ENCODE measurements at regions not wholly inside any gene's neighbourhood (a gene's known extent, or its start where the extent isn't known, plus 50 kb on each side); places are given as distances from the start of the nearest gene placed in this dataset.

DNA sequence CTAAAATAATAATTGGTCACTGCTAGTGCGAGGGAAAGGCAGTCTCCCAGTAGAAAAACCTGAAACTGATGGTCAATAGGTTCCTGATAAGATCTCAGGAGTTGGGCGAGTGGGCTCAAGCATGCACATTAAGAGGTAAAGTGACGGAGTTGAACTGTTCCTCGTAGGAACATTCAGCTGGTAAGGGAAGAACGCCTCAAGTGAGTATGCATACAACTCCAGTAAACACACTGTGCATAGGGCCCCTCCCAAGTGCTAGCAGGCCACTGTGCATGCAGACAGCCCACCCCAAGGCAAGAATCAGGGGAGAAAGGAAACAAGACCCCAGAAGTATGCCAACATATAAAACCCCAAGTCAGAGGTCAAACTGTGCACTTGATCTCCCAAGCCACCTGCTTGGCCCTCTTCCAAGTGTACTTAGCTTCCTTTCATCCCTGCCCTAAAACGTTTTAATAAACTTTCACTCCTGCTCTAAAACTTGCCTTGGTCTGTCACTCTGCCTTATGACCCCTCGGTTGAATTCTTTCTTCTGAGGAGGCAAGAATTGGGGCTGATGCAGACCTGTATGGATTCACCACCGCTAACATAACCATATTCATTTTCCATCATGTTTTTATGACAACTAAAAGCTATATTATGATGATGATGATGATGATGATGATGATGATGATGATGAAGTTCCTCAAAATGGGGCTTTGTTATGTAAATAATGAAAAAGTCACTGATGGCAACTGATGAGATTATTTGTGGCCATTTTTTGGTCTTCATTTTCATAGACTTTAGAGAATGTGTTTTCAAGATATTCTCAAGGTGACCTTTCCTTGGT is 118.0 kb upstream of the RAB27B start:
- no peak for TF ChIP-seq ZNF274 (IDR thresholded peaks at IDR 0.05; ENCODE audit: low read depth, low read length)
- H3K4me3 ChIP-seq (ENCODE audit: low read length), result no peak overlapping the region

DNA sequence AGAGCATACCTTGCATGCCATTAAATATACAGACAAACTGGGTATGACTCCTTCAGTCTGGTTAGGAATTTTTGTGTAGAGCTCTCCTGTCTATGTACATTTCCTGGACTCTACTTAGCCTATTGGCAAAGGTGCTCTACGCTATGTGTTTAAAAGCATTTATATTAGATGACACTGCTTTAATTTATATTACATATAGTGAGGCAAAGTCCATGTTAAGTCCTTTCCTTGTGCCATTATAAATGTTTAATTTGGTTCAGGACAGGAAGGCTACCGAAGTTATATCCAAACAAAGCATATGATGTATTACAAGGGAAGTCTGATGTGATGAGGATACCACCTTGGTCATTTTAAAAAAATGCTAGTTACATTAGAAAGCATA is 117.4 kb upstream of the RAB27B start:
- TF ChIP-seq ZNF274 (IDR thresholded peaks at IDR 0.05; ENCODE audit: low read depth, low read length), result no peak
- no peak overlapping the region for H3K4me3 ChIP-seq (ENCODE audit: low read length)

DNA sequence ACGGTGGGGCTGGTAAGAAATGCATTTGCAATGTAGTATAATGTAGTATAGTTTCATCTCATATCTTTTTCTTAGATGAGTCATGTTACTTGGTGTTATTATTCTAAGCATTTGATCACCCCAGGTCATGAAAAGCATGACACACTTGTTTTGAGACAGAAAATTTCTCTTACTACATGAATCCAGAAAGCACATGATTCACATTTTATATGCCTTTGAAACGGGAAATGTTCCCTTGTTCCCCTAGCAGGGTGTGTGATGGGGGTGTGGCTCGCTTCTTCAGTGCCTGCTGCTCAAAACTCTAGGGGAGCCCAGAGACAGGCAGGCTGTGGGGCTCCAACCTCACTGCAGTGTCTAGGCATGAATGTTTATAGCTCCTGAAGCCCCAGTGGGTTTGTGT is 116.0 kb upstream of the RAB27B start:
- no peak for TF ChIP-seq ZNF274 (IDR thresholded peaks at IDR 0.05; ENCODE audit: low read depth, low read length)
- H3K4me3 ChIP-seq (ENCODE audit: low read length), result no peak overlapping the region

DNA sequence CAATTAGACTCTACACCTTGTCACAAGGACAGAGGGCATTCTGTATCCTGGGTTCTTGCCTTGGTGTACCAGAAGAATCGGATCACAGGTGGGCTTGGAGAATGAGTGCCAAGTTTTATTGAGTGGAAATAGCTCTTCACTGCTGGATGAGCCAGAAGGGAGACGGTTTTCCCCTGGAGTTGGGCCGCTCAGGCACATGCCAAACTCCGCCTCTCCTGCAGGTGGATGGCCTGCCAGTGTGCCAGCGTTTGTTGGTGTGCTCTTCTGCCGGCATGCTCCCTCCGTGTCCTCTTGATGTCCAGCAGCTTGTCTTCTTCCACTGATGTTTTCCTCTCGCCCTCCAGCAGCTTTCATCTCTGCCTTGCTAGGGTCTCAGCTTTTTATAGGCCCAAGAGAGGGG is 115.5 kb upstream of the RAB27B start:
- no peak overlapping the region for H3K4me3 ChIP-seq (ENCODE audit: low read length)
- no peak for TF ChIP-seq ZNF274 (IDR thresholded peaks at IDR 0.05; ENCODE audit: low read depth, low read length)

DNA sequence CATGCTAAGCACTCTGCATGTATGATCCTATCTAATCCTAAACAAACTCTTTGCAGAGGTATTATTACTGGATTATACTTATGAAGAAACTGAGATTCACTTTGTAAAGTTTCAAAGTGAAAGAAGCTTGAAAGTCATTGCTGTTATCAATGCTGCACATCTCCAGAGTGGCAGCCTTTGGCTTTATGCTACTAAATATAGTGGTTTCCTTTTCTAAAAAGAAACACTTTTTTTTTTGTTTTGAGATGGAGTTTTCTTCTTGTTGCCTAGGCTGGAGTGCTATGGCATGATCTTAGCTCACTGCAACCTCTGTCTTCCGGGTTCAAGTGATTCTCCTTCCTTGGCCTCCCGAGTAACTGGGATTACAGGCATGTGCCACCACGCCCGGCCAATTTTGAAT is 114.9 kb upstream of the RAB27B start:
- no peak overlapping the region for H3K4me3 ChIP-seq (ENCODE audit: low read length)
- TF ChIP-seq ZNF274 (IDR thresholded peaks at IDR 0.05; ENCODE audit: low read depth, low read length), result no peak

DNA sequence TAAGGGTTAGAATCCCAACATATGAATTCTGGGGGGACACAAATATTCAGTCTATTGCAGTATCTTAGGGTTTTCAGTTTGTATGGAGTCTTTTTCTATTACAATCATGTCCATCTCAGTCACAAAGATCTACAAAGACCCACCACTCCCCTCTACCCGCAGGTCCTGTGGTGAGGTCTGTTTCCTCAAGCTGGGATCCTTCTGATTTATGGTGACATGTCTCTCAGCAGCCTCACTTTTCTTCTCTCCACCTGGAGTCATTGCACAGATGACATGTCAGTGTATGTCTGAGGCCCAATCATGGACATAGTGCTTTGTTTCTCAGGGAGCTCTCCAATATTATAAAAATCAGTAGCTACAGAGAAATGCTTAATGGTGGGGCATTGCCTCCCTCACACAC is 113.4 kb upstream of the RAB27B start:
- H3K4me3 ChIP-seq (ENCODE audit: low read length), result no peak overlapping the region
- no peak for TF ChIP-seq ZNF274 (IDR thresholded peaks at IDR 0.05; ENCODE audit: low read depth, low read length)

DNA sequence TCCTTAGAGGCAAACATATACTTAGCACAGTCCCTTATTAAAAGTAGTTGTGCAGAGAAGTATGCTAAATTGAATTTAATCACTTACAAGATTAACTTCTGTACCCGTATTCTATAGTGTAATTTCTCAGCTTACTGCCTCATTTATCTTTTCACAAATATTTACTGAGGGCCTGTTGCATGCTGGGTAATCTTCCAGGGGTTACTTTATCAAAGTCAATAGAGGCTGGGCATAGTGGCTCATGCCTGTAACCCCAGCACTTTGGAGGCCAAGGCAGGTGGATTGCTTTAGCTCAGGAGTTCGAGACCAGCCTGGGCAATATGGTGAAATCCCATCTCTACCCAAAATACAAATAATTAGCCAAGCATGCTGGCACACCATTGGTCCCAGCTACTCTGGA is 111.7 kb upstream of the RAB27B start:
- TF ChIP-seq ZNF274 (IDR thresholded peaks at IDR 0.05; ENCODE audit: low read depth, low read length), result no peak
- no peak overlapping the region for H3K4me3 ChIP-seq (ENCODE audit: low read length)

DNA sequence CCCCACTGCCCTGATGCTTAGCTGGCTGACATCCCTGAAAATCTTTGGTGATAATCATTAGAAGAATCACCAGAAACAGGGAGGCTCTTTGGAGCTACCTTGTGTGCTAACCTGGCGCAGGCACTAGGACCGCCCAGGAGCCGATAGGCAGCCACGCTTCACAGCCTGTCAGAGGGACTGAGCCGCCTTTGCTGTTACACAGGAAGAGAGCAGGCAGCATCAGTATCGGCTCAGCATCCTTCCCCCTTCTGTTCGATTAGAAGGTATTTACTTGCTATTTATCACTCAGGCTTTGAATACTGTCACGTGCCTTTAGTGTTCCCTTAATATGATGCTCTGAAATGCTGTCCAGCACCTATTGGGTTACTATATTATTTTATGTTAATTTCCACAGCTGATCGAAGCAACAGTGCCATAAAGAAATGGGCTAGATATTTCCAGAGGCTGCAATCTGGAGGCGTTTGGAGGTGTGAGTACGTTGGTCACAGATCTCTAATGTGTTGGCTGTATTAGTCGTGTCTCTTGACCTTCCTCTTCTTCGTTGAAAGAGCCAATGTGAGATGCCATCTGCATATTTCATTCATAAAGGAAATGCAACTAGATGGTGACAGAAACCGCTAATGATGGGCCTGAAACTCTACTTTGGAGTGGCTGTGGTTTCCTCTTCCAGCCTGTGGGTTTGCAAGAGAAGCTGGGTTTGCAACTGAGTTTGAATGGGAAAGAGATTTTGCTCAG is 110.4 kb upstream of the RAB27B start:
- H3K4me3 ChIP-seq (ENCODE audit: low read length), result peak overlapping the region; percentile 6; the same call in 1 of the 2 replicates
- no peak for TF ChIP-seq ZNF274 (IDR thresholded peaks at IDR 0.05; ENCODE audit: low read depth, low read length)

DNA sequence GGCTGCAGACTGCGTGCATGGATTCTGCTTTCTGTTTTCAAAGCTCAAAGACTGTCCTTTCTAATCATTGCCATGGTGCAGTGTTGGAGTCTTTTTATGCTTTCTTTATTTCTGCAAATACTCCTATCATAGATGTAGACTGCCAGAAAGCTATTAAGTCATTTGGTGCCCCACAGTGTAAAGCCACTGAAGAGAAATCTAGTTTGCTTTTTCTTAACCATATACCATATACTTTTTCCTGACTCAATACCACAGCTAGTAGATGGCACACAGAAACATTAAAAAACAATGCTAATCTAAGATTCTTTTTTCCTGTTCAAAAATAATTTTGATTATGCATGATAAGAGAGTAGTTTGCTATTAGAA is 109.9 kb upstream of the RAB27B start:
- TF ChIP-seq ZNF274 (IDR thresholded peaks at IDR 0.05; ENCODE audit: low read depth, low read length), result no peak
- no peak overlapping the region for H3K4me3 ChIP-seq (ENCODE audit: low read length)

DNA sequence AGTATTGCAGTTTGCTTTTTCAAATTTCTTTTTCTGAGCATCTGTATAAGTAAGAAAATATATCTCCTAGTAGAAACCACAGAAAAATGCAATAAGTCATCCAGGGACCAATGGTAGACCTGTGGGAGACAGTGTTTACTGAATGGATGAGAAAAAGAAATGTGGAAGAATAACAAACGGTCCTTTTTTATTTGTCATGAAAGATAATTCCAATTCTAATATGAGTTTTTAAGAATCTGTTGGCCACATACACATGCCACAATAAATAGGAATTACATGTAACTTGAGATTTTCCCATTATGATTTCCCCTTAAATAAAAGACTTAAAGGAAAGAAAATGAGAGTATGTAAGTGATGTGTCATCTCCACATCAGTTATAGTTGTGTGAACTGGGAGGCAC is 107.7 kb upstream of the RAB27B start:
- no peak for TF ChIP-seq ZNF274 (IDR thresholded peaks at IDR 0.05; ENCODE audit: low read depth, low read length)
- H3K4me3 ChIP-seq (ENCODE audit: low read length), result no peak overlapping the region

DNA sequence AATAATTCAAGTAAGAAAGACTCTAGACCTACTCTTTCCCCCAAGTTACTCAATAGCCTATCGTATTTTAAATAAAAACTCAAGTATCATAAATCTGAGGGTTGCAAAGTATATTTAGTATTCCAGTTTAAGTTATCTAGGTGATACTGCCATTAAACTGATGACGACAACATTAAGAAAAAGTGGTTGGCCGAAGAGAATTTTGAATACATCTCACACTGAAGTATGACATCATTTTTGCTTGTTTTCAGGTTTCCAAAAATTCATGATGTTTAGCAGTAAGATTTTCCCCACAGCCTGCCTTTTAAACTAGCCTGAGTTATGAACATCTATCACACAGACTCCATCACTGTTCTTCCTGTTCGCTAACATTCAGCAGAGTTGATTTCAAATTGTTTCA is 102.1 kb upstream of the RAB27B start:
- no peak overlapping the region for H3K4me3 ChIP-seq (ENCODE audit: low read length)
- TF ChIP-seq ZNF274 (IDR thresholded peaks at IDR 0.05; ENCODE audit: low read depth, low read length), result no peak

DNA sequence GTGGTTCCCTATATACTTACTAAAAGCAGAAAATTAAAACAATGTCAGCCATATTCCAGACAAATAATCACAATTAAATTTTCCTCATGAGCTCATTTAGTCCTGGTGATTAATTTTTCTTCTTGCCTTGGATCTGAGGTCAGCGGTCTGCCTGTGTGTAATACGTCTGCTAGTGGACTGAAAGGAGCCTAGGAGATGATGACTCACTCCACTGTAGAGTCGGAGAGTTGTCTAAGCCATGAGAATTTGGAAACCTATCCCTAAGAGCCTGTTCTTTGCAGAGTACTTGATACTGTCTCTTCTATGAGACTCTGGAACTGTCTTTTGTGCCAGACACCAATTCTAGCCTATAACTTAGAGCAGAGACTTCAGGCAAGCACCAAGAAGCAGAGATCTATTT is 94.2 kb upstream of the RAB27B start:
- TF ChIP-seq ZNF274 (IDR thresholded peaks at IDR 0.05; ENCODE audit: low read depth, low read length), result no peak
- no peak overlapping the region for H3K4me3 ChIP-seq (ENCODE audit: low read length)

DNA sequence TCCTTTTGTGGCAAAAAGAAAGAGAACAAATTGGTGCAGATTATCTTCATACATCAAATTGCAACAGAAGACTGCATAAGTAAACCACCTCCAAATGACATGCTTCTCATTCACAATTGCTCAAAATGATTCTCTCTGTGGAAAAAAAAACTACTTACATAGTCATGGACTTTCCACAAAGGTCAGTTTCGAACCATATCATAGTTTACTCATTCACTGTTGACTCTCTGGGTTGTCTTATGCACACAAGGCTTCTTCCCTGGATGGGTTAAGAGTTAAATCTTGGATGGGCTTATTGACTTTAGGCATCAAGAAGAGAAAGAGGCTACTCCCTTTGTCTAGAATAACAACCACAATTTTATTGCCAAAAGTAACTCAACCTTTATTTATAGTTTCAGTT is 91.3 kb upstream of the RAB27B start:
- H3K4me3 ChIP-seq (ENCODE audit: low read length), result no peak overlapping the region
- TF ChIP-seq ZNF274 (IDR thresholded peaks at IDR 0.05; ENCODE audit: low read depth, low read length), result no peak

DNA sequence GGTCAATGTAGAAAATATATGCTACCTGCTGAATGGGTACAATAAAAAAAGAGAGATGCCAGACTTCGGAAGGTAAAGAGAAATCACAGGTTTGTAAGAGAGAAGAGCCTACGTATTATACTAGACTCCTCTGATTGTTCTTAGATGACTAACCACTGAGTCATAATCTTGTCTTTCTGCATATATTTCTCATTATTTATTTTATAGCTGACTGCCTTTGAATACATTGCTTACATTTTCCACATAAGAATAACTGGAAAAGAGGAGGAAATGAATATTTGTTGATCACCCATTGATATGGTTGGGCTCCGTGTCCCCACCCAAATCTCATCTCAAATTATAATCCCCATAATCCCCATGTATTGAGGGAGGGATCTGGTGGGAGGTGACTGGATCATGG is 90.3 kb upstream of the RAB27B start:
- TF ChIP-seq ZNF274 (IDR thresholded peaks at IDR 0.05; ENCODE audit: low read depth, low read length), result no peak
- no peak overlapping the region for H3K4me3 ChIP-seq (ENCODE audit: low read length)

DNA sequence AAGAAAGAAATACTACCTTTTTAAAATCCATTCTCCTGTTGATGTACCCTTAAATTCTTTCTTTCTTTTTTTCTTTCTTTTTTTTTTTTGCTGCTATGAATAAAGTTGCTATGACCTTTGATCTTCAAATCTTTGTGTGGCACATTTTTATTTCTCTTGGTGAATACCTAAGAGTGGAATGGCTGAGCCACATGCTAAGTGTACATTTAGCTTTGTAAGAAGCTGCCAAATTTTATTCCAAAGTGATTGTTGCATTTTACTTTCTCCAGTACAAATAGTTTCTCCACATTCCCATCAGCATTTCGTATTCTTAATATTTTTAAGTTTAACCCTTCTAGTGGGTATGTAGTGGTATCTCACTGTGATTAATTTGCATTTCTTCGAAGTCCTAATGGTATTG is 88.8 kb upstream of the RAB27B start:
- no peak for TF ChIP-seq ZNF274 (IDR thresholded peaks at IDR 0.05; ENCODE audit: low read depth, low read length)
- no peak overlapping the region for H3K4me3 ChIP-seq (ENCODE audit: low read length)
